Activated CD4-positive, alpha-beta memory T cell treated with anti-CD3 and anti-CD28 coated beads for 36 hours (primary cell): ENCODE measurements at regions not wholly inside any gene's neighbourhood (a gene's known extent, or its start where the extent isn't known, plus 50 kb on each side); places are given as distances from the start of the nearest gene placed in this dataset.

Source experiments
- CTCF ChIA-PET: fragments of 350-600 bp; sonication (Branson Sonifier 250); formaldehyde crosslinking; loops from one replicate; lab custom pipeline; 2021; ENCODE audit warnings: antibody characterized with exemption, inconsistent platforms; lab: Charles Lee
- POLR2A ChIA-PET: fragments of 350-600 bp; sonication (Branson Sonifier 250); formaldehyde crosslinking; loops from one replicate; lab custom pipeline; 2021; ENCODE audit warnings: antibody characterized with exemption; lab: Charles Lee
- DNase-seq: peaks from one replicate; pipeline ENCODE4 v3.0.0-alpha.2; 2020
- H3K27ac Mint-ChIP-seq: one replicate; pipeline ENCODE4 v1.8.0; 2021; ENCODE audit warnings: mixed read lengths
- H3K27me3 Mint-ChIP-seq: one replicate; pipeline ENCODE4 v1.8.0; 2021; ENCODE audit warnings: mixed read lengths
- H3K36me3 Mint-ChIP-seq: one replicate; pipeline ENCODE4 v1.8.0; 2021; ENCODE audit warnings: mixed read lengths
- H3K4me1 Mint-ChIP-seq: one replicate; pipeline ENCODE4 v1.8.0; 2021; ENCODE audit warnings: low read depth, mixed read lengths
- H3K4me3 Mint-ChIP-seq: one replicate; pipeline ENCODE4 v1.8.0; 2021; ENCODE audit warnings: mild to moderate bottlenecking, mixed read lengths
- H3K9me3 Mint-ChIP-seq: one replicate; pipeline ENCODE4 v1.8.0; 2021; ENCODE audit warnings: mixed read lengths
- intact Hi-C: fragments of 100-400 bp; cut with micrococcal nuclease; formaldehyde crosslinking; loops from one replicate; pipeline ENCODE4 v1.15.1; 2023

DNA sequence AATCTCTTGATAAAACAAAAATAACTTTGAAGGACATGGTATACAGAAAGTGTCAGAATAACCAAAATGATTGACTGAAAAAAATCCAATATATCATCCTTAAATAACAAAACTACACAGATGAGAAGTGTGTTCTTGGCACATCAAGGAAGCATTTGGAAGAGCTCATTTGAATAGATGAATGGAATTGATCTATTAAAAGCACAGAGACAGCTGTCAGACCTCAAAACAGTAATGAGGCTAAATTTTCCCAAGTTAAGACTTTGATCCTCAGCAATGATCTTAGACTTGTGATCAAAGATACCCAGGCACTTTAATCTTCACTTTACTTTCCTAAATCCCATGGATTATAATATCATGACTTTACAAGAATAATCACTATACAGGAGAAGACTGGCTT, 395.4 kb upstream of the NFE2L3 start:
- ChIA-PET CTCF (no interaction called here), POLR2A (no interaction called here)
- no peaks in the 10 kb centered on the region for H3K4me1 Mint-ChIP-seq
- H3K4me3 Mint-ChIP-seq, result no peak overlapping the region
- H3K27ac Mint-ChIP-seq, result no peak overlapping the region
- H3K9me3 Mint-ChIP-seq, result no peaks in the 10 kb centered on the region
- no peak for DNase-seq
- H3K36me3 Mint-ChIP-seq, result no peaks in the 10 kb centered on the region
- peaks cover 6% of the 10 kb centered on the region for H3K27me3 Mint-ChIP-seq
- intact Hi-C loops, result no loop called here

DNA sequence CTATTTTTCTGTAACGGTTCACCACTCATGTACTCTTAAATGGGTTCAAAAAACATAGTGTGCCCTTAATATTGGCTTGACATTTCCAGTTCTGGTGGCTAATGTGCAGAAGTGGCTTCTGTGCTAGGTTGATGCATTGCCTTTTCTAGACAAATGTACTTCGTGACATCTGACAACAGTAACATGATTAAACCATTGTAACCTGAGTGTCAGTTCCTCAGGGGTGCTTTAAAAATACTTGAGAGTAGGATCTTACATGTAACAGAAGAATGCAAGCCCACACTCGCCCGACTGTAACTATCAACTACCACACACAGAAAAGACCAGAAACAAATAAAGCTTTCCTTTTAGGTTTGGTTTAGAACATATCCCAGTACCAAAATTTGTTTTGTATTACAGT, 393.4 kb upstream of the NFE2L3 start:
- ChIA-PET CTCF (no interaction called here), POLR2A (no interaction called here)
- no peak overlapping the region for H3K4me3 Mint-ChIP-seq
- DNase-seq, result no peak
- H3K27ac Mint-ChIP-seq, result no peak overlapping the region
- peaks cover 6% of the 10 kb centered on the region for H3K27me3 Mint-ChIP-seq
- no peaks in the 10 kb centered on the region for H3K36me3 Mint-ChIP-seq
- H3K4me1 Mint-ChIP-seq, result no peaks in the 10 kb centered on the region
- no peaks in the 10 kb centered on the region for H3K9me3 Mint-ChIP-seq
- intact Hi-C loops, result no loop called here

DNA sequence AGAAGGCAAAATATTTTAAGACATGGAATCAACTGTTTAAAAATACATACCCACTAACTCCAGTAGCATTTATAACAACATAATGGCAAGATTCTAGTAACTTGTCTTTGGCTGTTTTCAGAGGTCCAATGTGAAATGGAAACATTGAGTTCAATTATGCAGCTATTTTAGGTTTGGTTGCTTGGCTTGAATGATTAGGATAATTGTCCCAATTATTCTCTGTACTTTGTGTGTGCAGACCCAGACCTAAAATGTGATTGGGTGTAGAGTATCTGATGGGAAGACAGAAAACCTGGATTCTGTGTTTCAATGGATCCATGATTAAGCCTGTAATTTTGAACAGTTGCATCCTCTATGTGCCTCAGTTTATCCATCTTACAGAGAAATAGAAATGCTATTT, 392.7 kb upstream of the NFE2L3 start:
- ChIA-PET CTCF (no interaction called here), POLR2A (no interaction called here)
- no peaks in the 10 kb centered on the region for H3K36me3 Mint-ChIP-seq
- intact Hi-C loops, result no loop called here
- H3K9me3 Mint-ChIP-seq, result no peaks in the 10 kb centered on the region
- H3K4me3 Mint-ChIP-seq, result no peak overlapping the region
- no peaks in the 10 kb centered on the region for H3K4me1 Mint-ChIP-seq
- no peak overlapping the region for H3K27ac Mint-ChIP-seq
- DNase-seq, result no peak
- H3K27me3 Mint-ChIP-seq, result peaks cover 8% of the 10 kb centered on the region

DNA sequence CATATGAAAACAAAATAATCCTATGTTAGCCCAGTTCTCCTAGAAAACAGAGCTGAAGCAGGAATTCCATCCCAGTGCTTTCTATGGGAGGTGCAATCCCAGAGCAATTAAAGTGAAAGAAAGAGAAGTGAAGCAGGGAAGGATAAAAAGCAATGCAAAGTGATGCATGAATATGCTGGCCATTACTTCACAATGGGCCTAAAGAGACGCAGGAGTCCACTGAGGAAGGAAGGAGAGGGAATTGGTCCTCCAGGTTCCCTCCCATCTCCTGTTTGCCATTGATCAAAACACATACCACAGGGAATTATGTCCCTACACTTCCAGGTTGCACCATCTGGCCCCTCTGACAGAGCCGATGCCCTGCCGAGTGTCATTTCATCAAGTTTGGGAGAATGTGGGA, 392.2 kb upstream of the NFE2L3 start:
- Mint-ChIP-seq H3K36me3 (no peaks in the 10 kb centered on the region), H3K4me3 (no peak overlapping the region), H3K27ac (no peak overlapping the region), H3K4me1 (no peaks in the 10 kb centered on the region), H3K27me3 (peaks cover 5% of the 10 kb centered on the region), H3K9me3 (no peaks in the 10 kb centered on the region)
- ChIA-PET CTCF (no interaction called here), POLR2A (no interaction called here)
- intact Hi-C loops, result no loop called here
- no peak for DNase-seq

DNA sequence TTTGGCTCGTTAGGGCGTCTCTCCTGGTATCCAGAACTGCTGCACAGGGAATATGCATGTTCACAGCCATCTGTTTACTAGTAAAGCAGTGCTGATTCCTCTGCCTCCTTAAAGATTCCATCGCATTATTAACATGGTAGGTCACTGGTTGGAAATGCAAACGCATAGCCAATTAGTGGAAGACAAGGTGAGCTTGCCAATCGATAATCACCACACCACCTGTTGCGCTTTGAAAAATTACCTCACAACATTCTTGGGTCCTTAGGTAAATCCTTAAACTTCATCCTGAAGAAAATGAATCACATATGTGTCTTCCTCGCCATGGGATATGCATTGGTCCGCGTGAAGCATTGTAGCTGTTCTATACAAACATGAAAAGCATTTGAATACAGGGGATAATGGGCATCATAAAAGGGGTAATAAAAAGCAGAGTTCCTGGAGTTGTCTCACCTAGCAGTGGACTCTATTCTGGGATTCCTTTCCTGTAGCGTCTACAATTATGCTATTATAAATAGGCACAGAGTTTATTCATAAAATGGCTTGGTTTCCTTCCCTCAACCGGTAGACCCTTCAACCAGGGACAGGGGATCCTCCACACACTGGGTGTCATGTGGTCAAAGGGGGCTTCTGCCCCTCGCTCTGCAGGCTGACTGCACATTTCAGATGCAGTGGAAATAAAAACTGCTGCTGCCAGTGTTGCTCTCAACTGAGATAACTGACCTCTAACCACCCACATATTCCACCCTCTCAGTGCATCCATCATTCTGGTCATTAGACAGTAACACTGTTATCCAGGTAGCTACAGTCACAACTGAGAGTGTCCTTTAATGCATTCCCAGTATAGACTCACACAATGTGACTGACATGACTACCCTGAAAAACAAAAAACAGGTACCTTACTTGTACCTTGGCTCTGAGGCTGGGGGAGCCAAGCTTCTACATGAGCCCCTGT, 389.2 kb upstream of the NFE2L3 start:
- ChIA-PET POLR2A (no interaction called here), CTCF (no interaction called here)
- Mint-ChIP-seq H3K4me1 (no peaks in the 10 kb centered on the region), H3K27me3 (peaks cover 4% of the 10 kb centered on the region), H3K36me3 (no peaks in the 10 kb centered on the region), H3K4me3 (no peak overlapping the region), H3K9me3 (no peaks in the 10 kb centered on the region), H3K27ac (no peak overlapping the region)
- DNase-seq, result no peak
- intact Hi-C loops, result no loop called here

DNA sequence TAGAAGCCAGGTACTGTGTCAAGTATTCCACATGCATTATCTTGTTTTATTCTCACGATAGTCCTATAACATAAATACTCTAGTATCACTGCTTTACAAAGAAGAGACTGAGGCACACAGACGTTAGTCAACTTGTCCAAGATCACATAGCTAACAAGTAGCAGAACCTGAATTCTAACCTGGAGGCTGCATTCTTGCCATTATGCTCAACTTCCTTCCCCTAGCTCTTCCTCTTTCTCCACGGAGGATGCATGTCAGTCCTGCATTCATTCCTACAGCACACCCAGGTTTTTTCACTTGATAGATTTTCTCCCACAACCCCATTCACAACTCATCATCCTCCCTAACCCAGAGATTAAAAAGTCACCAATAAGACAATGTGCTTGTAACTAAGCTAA, 388.5 kb upstream of the NFE2L3 start:
- Mint-ChIP-seq H3K4me1 (no peaks in the 10 kb centered on the region), H3K27ac (no peak overlapping the region), H3K4me3 (no peak overlapping the region), H3K36me3 (no peaks in the 10 kb centered on the region), H3K27me3 (peaks cover 5% of the 10 kb centered on the region), H3K9me3 (no peaks in the 10 kb centered on the region)
- CTCF ChIA-PET, result no interaction called here
- POLR2A ChIA-PET, result no interaction called here
- DNase-seq, result no peak
- intact Hi-C loops, result no loop called here

DNA sequence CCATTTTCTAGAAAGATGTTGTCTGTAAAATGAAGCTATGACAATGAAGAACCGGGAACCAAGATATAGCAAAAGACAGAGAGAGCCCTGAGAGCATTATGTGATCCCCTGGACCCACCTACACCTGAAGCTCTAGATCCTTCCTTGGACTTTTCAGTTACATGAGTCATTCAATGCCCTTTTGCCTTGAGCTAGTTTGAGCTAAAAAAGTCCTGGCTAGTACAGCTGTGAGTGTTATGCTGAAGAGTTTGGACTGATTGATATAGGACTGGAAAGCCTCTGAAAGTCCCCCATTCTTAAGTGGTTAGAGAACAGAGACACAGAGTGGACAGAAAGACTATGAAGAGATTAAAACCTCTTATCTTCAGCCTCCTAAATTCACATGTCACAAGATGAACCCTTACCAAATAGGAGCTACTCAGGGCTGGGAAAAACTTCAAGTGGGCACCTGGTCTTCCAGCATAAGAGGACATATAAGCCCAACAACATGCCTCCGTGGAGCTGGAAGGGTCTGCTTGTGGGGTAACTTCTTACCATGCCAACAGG, 386.8 kb upstream of the NFE2L3 start:
- H3K9me3 Mint-ChIP-seq, result no peaks in the 10 kb centered on the region
- H3K4me1 Mint-ChIP-seq, result no peaks in the 10 kb centered on the region
- intact Hi-C loops, result no loop called here
- POLR2A ChIA-PET, result no interaction called here
- H3K4me3 Mint-ChIP-seq, result no peak overlapping the region
- DNase-seq, result no peak
- H3K27ac Mint-ChIP-seq, result no peak overlapping the region
- CTCF ChIA-PET, result no interaction called here
- H3K36me3 Mint-ChIP-seq, result no peaks in the 10 kb centered on the region
- H3K27me3 Mint-ChIP-seq, result peaks cover 6% of the 10 kb centered on the region

DNA sequence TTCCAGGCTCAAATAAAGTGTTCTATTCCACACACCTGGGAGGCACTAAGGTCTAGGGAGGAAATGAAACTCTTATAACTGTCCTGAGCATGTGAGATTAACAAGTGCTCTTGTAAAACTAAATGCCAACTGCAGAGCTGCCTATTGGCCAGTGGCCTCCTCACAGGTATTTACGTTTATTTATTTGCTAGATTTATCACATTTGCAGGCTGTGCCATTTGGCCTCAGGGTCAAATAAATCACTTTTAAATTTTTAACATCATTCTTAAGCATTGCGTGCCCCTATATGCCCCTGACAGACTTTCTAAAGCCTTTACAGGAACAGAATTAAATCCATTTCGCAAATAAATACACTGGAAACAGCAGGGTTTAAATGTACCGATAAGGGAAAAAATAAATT, 381.8 kb upstream of the NFE2L3 start:
- no peaks in the 10 kb centered on the region for H3K9me3 Mint-ChIP-seq
- ChIA-PET POLR2A (no interaction called here), CTCF (interaction anchor here (0.7 kb wide), 1 partner anchor 1482 kb away, joined by 3 read pairs; no protein-coding TSS in a partner anchor)
- H3K4me1 Mint-ChIP-seq, result no peaks in the 10 kb centered on the region
- peaks cover 3% of the 10 kb centered on the region for H3K27me3 Mint-ChIP-seq
- intact Hi-C loops, result no loop called here
- H3K36me3 Mint-ChIP-seq, result no peaks in the 10 kb centered on the region
- no peak overlapping the region for H3K27ac Mint-ChIP-seq
- H3K4me3 Mint-ChIP-seq, result no peak overlapping the region
- DNase-seq, result no peak

DNA sequence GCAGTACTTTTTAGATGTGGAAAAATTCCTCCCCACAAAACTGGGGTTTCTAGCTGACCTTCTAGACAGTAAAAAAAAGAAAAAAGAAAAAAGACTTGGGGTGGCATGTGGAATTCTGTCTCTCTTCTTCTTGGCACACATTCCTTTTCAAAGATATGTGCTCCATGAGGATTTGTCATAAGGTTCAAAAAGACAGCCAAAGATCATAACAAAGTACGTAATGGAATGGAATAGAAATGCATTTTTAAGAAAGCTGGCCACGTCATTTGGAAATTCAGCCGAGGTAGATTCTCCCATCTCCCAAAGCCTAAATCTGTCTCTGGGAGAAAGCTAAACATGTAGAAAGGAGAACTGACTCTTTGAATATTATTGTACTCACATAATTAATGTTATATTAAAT, 381.3 kb upstream of the NFE2L3 start:
- intact Hi-C loops, result no loop called here
- Mint-ChIP-seq H3K4me3 (no peak overlapping the region), H3K27ac (no peak overlapping the region), H3K27me3 (peaks cover 3% of the 10 kb centered on the region), H3K9me3 (no peaks in the 10 kb centered on the region), H3K4me1 (no peaks in the 10 kb centered on the region), H3K36me3 (no peaks in the 10 kb centered on the region)
- no peak for DNase-seq
- ChIA-PET POLR2A (no interaction called here), CTCF (interaction anchor here (0.7 kb wide), 1 partner anchor 1482 kb away, joined by 3 read pairs; no protein-coding TSS in a partner anchor)

DNA sequence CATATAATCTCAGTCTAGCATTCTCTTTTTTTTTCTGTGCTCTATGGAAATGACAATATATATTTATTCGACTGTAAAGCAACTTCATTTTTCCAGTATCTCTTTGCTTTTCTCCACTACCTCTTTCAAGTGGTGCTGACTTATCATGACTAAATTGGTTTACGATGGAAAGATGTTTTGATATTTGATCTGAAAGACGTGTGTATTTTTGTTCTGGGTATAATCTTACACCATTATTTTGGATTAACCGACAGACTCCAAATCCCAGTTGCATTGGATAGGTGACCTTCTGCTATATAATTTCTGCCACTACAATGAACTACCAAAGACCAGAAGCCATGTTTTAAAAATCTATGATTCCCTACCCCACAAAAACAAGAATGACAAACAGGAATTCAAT, 380.5 kb upstream of the NFE2L3 start:
- intact Hi-C loops, result no loop called here
- Mint-ChIP-seq H3K36me3 (no peaks in the 10 kb centered on the region), H3K4me1 (no peaks in the 10 kb centered on the region), H3K4me3 (no peak overlapping the region), H3K27ac (no peak overlapping the region), H3K27me3 (peaks cover 3% of the 10 kb centered on the region), H3K9me3 (no peaks in the 10 kb centered on the region)
- POLR2A ChIA-PET, result no interaction called here
- no peak for DNase-seq
- CTCF ChIA-PET, result no interaction called here

DNA sequence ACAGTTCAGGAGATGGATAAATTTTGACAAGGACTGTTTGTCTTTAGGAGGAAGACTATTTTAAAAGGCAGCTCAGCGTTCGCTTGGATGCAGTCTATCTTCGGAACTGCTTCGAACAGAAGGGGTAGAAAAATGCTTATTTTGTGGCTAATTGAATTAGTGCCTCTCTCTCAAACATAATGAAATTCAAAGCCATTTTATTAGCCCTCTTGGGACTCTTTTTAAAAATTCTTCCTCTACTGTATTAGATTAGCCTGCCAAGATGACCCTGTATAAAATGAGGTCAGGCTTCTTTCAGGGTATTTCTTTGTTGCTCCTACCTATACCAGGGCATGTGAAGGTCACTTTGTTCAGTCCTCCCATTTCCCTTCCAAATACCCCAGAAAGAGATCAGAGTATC, 379.2 kb upstream of the NFE2L3 start:
- no peaks in the 10 kb centered on the region for H3K9me3 Mint-ChIP-seq
- POLR2A ChIA-PET, result no interaction called here
- no peak overlapping the region for H3K4me3 Mint-ChIP-seq
- CTCF ChIA-PET, result no interaction called here
- no peak overlapping the region for H3K27ac Mint-ChIP-seq
- H3K27me3 Mint-ChIP-seq, result peaks cover 3% of the 10 kb centered on the region
- no peak for DNase-seq
- H3K4me1 Mint-ChIP-seq, result no peaks in the 10 kb centered on the region
- H3K36me3 Mint-ChIP-seq, result no peaks in the 10 kb centered on the region
- intact Hi-C loops, result no loop called here

DNA sequence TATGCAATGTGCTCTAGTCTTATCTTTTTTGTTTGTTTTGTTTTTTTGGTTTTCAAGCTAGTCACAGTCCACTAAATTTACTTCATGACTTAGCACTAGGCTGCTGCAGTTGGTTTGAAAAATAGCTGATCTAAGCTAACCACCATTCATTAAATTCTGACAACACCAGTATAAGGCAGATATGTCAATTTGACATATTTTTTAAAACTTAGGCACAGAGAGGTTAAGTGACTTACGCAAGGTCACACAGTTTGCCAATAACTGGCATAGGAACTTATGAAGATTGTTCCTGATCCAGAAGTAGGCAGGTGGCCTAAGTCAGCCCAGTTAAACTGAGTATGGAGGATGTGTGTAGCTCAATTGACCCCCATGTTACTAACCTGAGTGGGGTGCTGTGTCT, 377.3 kb upstream of the NFE2L3 start:
- Mint-ChIP-seq H3K4me3 (no peak overlapping the region), H3K27ac (no peak overlapping the region), H3K9me3 (no peaks in the 10 kb centered on the region), H3K36me3 (no peaks in the 10 kb centered on the region), H3K27me3 (peaks cover 2% of the 10 kb centered on the region), H3K4me1 (no peaks in the 10 kb centered on the region)
- intact Hi-C loops, result no loop called here
- ChIA-PET CTCF (no interaction called here), POLR2A (no interaction called here)
- DNase-seq, result no peak

DNA sequence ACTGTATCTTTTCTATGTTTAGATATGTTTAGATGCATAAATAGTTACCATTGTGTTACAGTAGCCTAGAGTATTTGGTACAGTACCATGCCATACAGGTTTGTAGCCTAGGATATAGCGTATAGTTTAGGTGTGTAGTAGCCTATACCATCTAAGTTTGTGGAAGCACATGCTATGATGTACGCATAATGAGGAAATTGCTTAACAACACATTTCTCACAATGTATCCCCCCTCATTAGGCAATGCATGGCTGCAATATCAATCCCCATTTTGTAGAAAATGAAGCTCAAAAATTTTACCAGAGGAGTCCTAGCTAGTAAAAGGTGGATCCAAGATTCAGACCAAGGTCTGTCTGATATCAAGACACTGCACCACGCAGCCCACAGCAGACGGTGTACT, 376.4 kb upstream of the NFE2L3 start:
- no peak for DNase-seq
- POLR2A ChIA-PET, result no interaction called here
- peaks cover 2% of the 10 kb centered on the region for H3K27me3 Mint-ChIP-seq
- no peaks in the 10 kb centered on the region for H3K9me3 Mint-ChIP-seq
- no peaks in the 10 kb centered on the region for H3K4me1 Mint-ChIP-seq
- H3K4me3 Mint-ChIP-seq, result no peak overlapping the region
- H3K36me3 Mint-ChIP-seq, result no peaks in the 10 kb centered on the region
- H3K27ac Mint-ChIP-seq, result no peak overlapping the region
- CTCF ChIA-PET, result no interaction called here
- intact Hi-C loops, result no loop called here
